ENCODE measurements at regions not wholly inside any gene's neighbourhood (a gene's known extent, or its start where the extent isn't known, plus 50 kb on each side); places are given as distances from the start of the nearest gene placed in this dataset.
"Not testable (repeated sequence)": the region's sequence is repeated elsewhere in the genome, so short reads cannot be mapped to it uniquely, and the experiment has no call there.

GRCh38 chrX:139461945-139462344, 68.6 kb upstream of the F9 start:
- TF ChIP-seq CTCF (IDR thresholded peaks at IDR 0.05 in 2 of 3, conservative IDR thresholded peaks at IDR 0.05 in 1 of 3; ENCODE audit: borderline replicate concordance in 1 of 3, insufficient read depth in 1 of 3, low read depth in 2 of 3, low read length in 2 of 3); EZH2 (IDR thresholded peaks at IDR 0.05); POLR2A (IDR thresholded peaks at IDR 0.05; ENCODE audit: borderline replicate concordance, extremely low read depth, insufficient read depth, insufficient read length); ATF3 (IDR thresholded peaks at IDR 0.05); CBX3 (IDR thresholded peaks at IDR 0.05; ENCODE audit: low read depth); ZNF274 (IDR thresholded peaks at IDR 0.05; ENCODE audit: low read depth, low read length); ZBTB33 (IDR thresholded peaks at IDR 0.05; ENCODE audit: extremely low read depth, insufficient replicate concordance, low read length); REST (IDR thresholded peaks at IDR 0.05; ENCODE audit: low read depth); JUND (IDR thresholded peaks at IDR 0.05); POLR2AphosphoS5 (IDR thresholded peaks at IDR 0.05; ENCODE audit: low read depth, low read length); EZH2phosphoT487 (IDR thresholded peaks at IDR 0.05; ENCODE audit: borderline replicate concordance); RAD21 (IDR thresholded peaks at IDR 0.05; ENCODE audit: low read depth); YY1 (IDR thresholded peaks at IDR 0.05; ENCODE audit: extremely low read depth, insufficient replicate concordance, low read depth, low read length); SRF (IDR thresholded peaks at IDR 0.05; ENCODE audit: low read depth): not testable (repeated sequence)

Data from HCT116 (cell line).